Activated CD4-positive, alpha-beta memory T cell treated with anti-CD3 and anti-CD28 coated beads, Interleukin-2, amount 10 ng/mL, durations not matched to agents 7 days and 5 days (primary cell): ENCODE measurements at regions not wholly inside any gene's neighbourhood (a gene's known extent, or its start where the extent isn't known, plus 50 kb on each side); places are given as distances from the start of the nearest gene placed in this dataset.
"Not testable (repeated sequence)": the region's sequence is repeated elsewhere in the genome, so short reads cannot be mapped to it uniquely, and the experiment has no call there.

Source experiments
- CTCF ChIA-PET: fragments of 350-600 bp; sonication (Branson Sonifier 250); formaldehyde crosslinking; loops from one replicate; lab custom pipeline; 2021; ENCODE audit warnings: antibody characterized with exemption, inconsistent platforms; lab: Charles Lee
- POLR2A ChIA-PET: fragments of 350-600 bp; sonication (Branson Sonifier 250); formaldehyde crosslinking; loops from one replicate; lab custom pipeline; 2021; ENCODE audit warnings: antibody characterized with exemption; lab: Charles Lee
- DNase-seq: peaks from one replicate; pipeline ENCODE4 v3.0.0-alpha.2; 2020
- H3K27ac Mint-ChIP-seq: one replicate; pipeline ENCODE4 v1.8.0; 2021; ENCODE audit warnings: mild to moderate bottlenecking, mixed read lengths
- H3K27me3 Mint-ChIP-seq: one replicate; pipeline ENCODE4 v1.8.0; 2021; ENCODE audit warnings: mixed read lengths
- H3K36me3 Mint-ChIP-seq: one replicate; pipeline ENCODE4 v1.8.0; 2021; ENCODE audit warnings: low read depth, mixed read lengths
- H3K4me1 Mint-ChIP-seq: one replicate; pipeline ENCODE4 v1.8.0; 2021; ENCODE audit warnings: mixed read lengths
- H3K4me3 Mint-ChIP-seq: one replicate; pipeline ENCODE4 v1.8.0; 2021; ENCODE audit warnings: mild to moderate bottlenecking, mixed read lengths
- H3K9me3 Mint-ChIP-seq: one replicate; pipeline ENCODE4 v1.8.0; 2021; ENCODE audit warnings: mixed read lengths

- no peak for DNase-seq
- Mint-ChIP-seq H3K4me1 (no peaks in the 10 kb centered on the region), H3K36me3 (no peaks in the 10 kb centered on the region), H3K4me3 (no peak overlapping the region), H3K9me3 (no peaks in the 10 kb centered on the region), H3K27ac (no peak overlapping the region), H3K27me3 (no peaks in the 10 kb centered on the region)
- CTCF ChIA-PET, result no interaction called here
- POLR2A ChIA-PET, result no interaction called here
Observed at GRCh38 chr4:159551281-159551680, 448.4 kb downstream of the RAPGEF2 start.

- Mint-ChIP-seq H3K4me3 (no peak overlapping the region), H3K4me1 (no peaks in the 10 kb centered on the region), H3K27ac (no peak overlapping the region), H3K27me3 (no peaks in the 10 kb centered on the region), H3K9me3 (no peaks in the 10 kb centered on the region), H3K36me3 (no peaks in the 10 kb centered on the region)
- ChIA-PET CTCF (no interaction called here), POLR2A (no interaction called here)
- DNase-seq, result no peak
Observed at GRCh38 chr4:159552979-159553768, 450.3 kb downstream of the RAPGEF2 start.

- DNase-seq, result no peak
- POLR2A ChIA-PET, result no interaction called here
- Mint-ChIP-seq H3K27ac (no peak overlapping the region), H3K36me3 (no peaks in the 10 kb centered on the region), H3K27me3 (no peaks in the 10 kb centered on the region), H3K4me3 (no peak overlapping the region), H3K9me3 (peaks cover 3% of the 10 kb centered on the region), H3K4me1 (no peaks in the 10 kb centered on the region)
- CTCF ChIA-PET, result no interaction called here
Observed at GRCh38 chr4:159555873-159556272, 453.0 kb downstream of the RAPGEF2 start.

- DNase-seq, result no peak
- no peaks in the 10 kb centered on the region for H3K27me3 Mint-ChIP-seq
- H3K9me3 Mint-ChIP-seq, result peaks cover 3% of the 10 kb centered on the region
- POLR2A ChIA-PET, result no interaction called here
- H3K4me1 Mint-ChIP-seq, result no peaks in the 10 kb centered on the region
- no peaks in the 10 kb centered on the region for H3K36me3 Mint-ChIP-seq
- H3K27ac Mint-ChIP-seq, result no peak overlapping the region
- CTCF ChIA-PET, result no interaction called here
- H3K4me3 Mint-ChIP-seq, result no peak overlapping the region
Observed at GRCh38 chr4:159562366-159562765, 459.5 kb downstream of the RAPGEF2 start.

- no peak overlapping the region for H3K27ac Mint-ChIP-seq
- H3K27me3 Mint-ChIP-seq, result no peaks in the 10 kb centered on the region
- no peak for DNase-seq
- CTCF ChIA-PET, result no interaction called here
- H3K9me3 Mint-ChIP-seq, result peaks cover 3% of the 10 kb centered on the region
- POLR2A ChIA-PET, result no interaction called here
- no peak overlapping the region for H3K4me3 Mint-ChIP-seq
- no peaks in the 10 kb centered on the region for H3K4me1 Mint-ChIP-seq
- no peaks in the 10 kb centered on the region for H3K36me3 Mint-ChIP-seq
Observed at GRCh38 chr4:159563257-159563656, 460.4 kb downstream of the RAPGEF2 start.

GRCh38 chr4:159564615-159565014 is 461.7 kb downstream of the RAPGEF2 start:
- Mint-ChIP-seq H3K36me3 (no peaks in the 10 kb centered on the region), H3K4me3 (no peak overlapping the region), H3K4me1 (no peaks in the 10 kb centered on the region), H3K27me3 (no peaks in the 10 kb centered on the region), H3K27ac (no peak overlapping the region), H3K9me3 (peaks cover 2% of the 10 kb centered on the region)
- no peak for DNase-seq
- POLR2A ChIA-PET, result no interaction called here
- CTCF ChIA-PET, result no interaction called here

GRCh38 chr4:159566786-159567185 is 463.9 kb downstream of the RAPGEF2 start:
- H3K9me3 Mint-ChIP-seq, result peaks cover 10% of the 10 kb centered on the region

GRCh38 chr4:159577241-159577640 is 474.4 kb downstream of the RAPGEF2 start:
- no peak overlapping the region for H3K27ac Mint-ChIP-seq
- no peak for DNase-seq
- ChIA-PET POLR2A (no interaction called here), CTCF (no interaction called here)
- H3K36me3 Mint-ChIP-seq, result no peaks in the 10 kb centered on the region
- H3K9me3 Mint-ChIP-seq, result no peaks in the 10 kb centered on the region
- H3K4me3 Mint-ChIP-seq, result no peak overlapping the region
- H3K4me1 Mint-ChIP-seq, result no peaks in the 10 kb centered on the region
- no peaks in the 10 kb centered on the region for H3K27me3 Mint-ChIP-seq

More at GRCh38 chr4:159566786-159567185, 463.9 kb downstream of the RAPGEF2 start:
- H3K4me3 Mint-ChIP-seq, result no peak overlapping the region
- H3K27ac Mint-ChIP-seq, result no peak overlapping the region
- no peaks in the 10 kb centered on the region for H3K36me3 Mint-ChIP-seq
- DNase-seq, result no peak
- H3K27me3 Mint-ChIP-seq, result no peaks in the 10 kb centered on the region
- ChIA-PET POLR2A (no interaction called here), CTCF (no interaction called here)
- no peaks in the 10 kb centered on the region for H3K4me1 Mint-ChIP-seq

GRCh38 chr4:159582685-159583084 is 479.8 kb downstream of the RAPGEF2 start:
- no peak for DNase-seq
- CTCF ChIA-PET, result no interaction called here
- Mint-ChIP-seq H3K27ac (no peak overlapping the region), H3K27me3 (no peaks in the 10 kb centered on the region), H3K4me1 (no peaks in the 10 kb centered on the region), H3K4me3 (no peak overlapping the region), H3K36me3 (no peaks in the 10 kb centered on the region), H3K9me3 (peaks cover 12% of the 10 kb centered on the region)
- POLR2A ChIA-PET, result no interaction called here

- Mint-ChIP-seq H3K9me3 (no peaks in the 10 kb centered on the region), H3K4me3 (no peak overlapping the region), H3K36me3 (no peaks in the 10 kb centered on the region), H3K27me3 (no peaks in the 10 kb centered on the region), H3K27ac (no peak overlapping the region), H3K4me1 (no peaks in the 10 kb centered on the region)
- ChIA-PET CTCF (no interaction called here), POLR2A (no interaction called here)
- DNase-seq, result no peak
Observed at GRCh38 chr4:159592898-159593556, 490.1 kb downstream of the RAPGEF2 start.

GRCh38 chr4:159593681-159594080 is 490.8 kb downstream of the RAPGEF2 start:
- H3K27ac Mint-ChIP-seq, result no peak overlapping the region
- H3K9me3 Mint-ChIP-seq, result no peaks in the 10 kb centered on the region
- no peak overlapping the region for H3K4me3 Mint-ChIP-seq
- no peak for DNase-seq
- ChIA-PET CTCF (no interaction called here), POLR2A (no interaction called here)
- H3K36me3 Mint-ChIP-seq, result no peaks in the 10 kb centered on the region
- H3K4me1 Mint-ChIP-seq, result no peaks in the 10 kb centered on the region
- no peaks in the 10 kb centered on the region for H3K27me3 Mint-ChIP-seq

- no peak overlapping the region for H3K27ac Mint-ChIP-seq
- no peak for DNase-seq
- CTCF ChIA-PET, result no interaction called here
- H3K4me1 Mint-ChIP-seq, result no peaks in the 10 kb centered on the region
- no peaks in the 10 kb centered on the region for H3K36me3 Mint-ChIP-seq
- H3K9me3 Mint-ChIP-seq, result no peaks in the 10 kb centered on the region
- no peak overlapping the region for H3K4me3 Mint-ChIP-seq
- no peaks in the 10 kb centered on the region for H3K27me3 Mint-ChIP-seq
- POLR2A ChIA-PET, result no interaction called here
Observed at GRCh38 chr4:159594576-159594975, 491.7 kb downstream of the RAPGEF2 start.

GRCh38 chr4:159595101-159595500 is 492.2 kb downstream of the RAPGEF2 start:
- H3K4me3 Mint-ChIP-seq, CTCF ChIA-PET, DNase-seq, H3K4me1 Mint-ChIP-seq, H3K27ac Mint-ChIP-seq, H3K36me3 Mint-ChIP-seq, POLR2A ChIA-PET, H3K9me3 Mint-ChIP-seq, H3K27me3 Mint-ChIP-seq: not testable (repeated sequence)

GRCh38 chr4:159598602-159599001 is 495.7 kb downstream of the RAPGEF2 start:
- H3K27me3 Mint-ChIP-seq, result no peaks in the 10 kb centered on the region
- ChIA-PET CTCF (no interaction called here), POLR2A (no interaction called here)
- no peaks in the 10 kb centered on the region for H3K4me1 Mint-ChIP-seq
- H3K4me3 Mint-ChIP-seq, result no peak overlapping the region
- no peak overlapping the region for H3K27ac Mint-ChIP-seq
- DNase-seq, result no peak
- H3K9me3 Mint-ChIP-seq, result no peaks in the 10 kb centered on the region
- no peaks in the 10 kb centered on the region for H3K36me3 Mint-ChIP-seq
